ENCODE measurements at regions not wholly inside any gene's neighbourhood (a gene's known extent, or its start where the extent isn't known, plus 50 kb on each side); places are given as distances from the start of the nearest gene placed in this dataset.

DNA sequence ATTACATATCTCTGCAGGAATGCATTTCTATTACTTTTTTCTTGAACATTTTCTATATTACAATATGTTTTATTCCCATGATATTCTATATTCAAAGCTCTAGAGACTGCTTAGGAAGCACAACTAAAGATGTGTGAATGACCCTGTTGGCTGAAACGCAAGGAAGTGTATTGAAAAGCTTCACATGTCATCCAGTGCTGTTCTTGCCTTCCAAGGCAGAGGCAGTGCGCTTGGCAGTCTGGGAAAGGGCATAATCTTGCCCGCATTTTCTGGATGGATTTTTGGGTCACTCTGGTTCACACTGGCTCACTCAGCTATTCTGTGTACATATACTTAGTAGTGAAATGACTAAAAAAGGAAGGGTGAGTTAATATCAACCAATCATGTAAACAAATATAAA is 262.4 kb downstream of the PTPRC start:
- no peaks in the 10 kb centered on the region for H3K4me1 ChIP-seq
- TF ChIP-seq, protein P1, sequence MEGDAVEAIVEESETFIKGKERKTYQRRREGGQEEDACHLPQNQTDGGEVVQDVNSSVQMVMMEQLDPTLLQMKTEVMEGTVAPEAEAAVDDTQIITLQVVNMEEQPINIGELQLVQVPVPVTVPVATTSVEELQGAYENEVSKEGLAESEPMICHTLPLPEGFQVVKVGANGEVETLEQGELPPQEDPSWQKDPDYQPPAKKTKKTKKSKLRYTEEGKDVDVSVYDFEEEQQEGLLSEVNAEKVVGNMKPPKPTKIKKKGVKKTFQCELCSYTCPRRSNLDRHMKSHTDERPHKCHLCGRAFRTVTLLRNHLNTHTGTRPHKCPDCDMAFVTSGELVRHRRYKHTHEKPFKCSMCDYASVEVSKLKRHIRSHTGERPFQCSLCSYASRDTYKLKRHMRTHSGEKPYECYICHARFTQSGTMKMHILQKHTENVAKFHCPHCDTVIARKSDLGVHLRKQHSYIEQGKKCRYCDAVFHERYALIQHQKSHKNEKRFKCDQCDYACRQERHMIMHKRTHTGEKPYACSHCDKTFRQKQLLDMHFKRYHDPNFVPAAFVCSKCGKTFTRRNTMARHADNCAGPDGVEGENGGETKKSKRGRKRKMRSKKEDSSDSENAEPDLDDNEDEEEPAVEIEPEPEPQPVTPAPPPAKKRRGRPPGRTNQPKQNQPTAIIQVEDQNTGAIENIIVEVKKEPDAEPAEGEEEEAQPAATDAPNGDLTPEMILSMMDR (IDR thresholded peaks at IDR 0.05) = no peak
- H3K9ac ChIP-seq (ENCODE audit: low read depth in 2 of 2, low read length in 2 of 2) = no peak overlapping the region
- no peaks in the 10 kb centered on the region for H3K36me3 ChIP-seq
- no peaks in the 10 kb centered on the region for H3K27me3 ChIP-seq
- no peaks in the 10 kb centered on the region for H3K9me3 ChIP-seq
- H3K27ac ChIP-seq = no peak overlapping the region
- no peak for DNase-seq
- intact Hi-C loops (cut with DNase I) = no loop called here
- H3K4me3 ChIP-seq = no peak overlapping the region

DNA sequence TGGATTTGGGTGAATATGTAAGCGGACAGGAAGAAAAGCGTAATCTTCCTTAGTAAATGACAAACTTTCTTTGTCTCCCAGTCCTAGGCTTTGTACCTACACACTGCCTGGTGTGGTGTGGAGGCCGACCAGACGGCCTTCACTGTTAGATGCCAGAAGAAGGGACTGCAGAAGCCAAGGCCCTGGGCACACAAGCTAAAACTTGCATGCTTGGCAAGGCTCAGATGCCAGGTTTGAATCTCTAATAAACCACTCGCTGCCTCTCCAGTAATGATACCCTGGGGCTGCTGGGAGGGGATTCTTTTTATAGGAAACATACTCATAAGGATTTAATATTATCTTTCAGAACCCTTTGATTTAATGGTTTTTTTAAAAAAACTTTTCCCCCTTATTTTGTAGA is 263.8 kb downstream of the PTPRC start:
- Histone ChIP-seq H3K27ac (no peak overlapping the region), H3K4me1 (no peaks in the 10 kb centered on the region), H3K9me3 (no peaks in the 10 kb centered on the region), H3K27me3 (no peaks in the 10 kb centered on the region), H3K36me3 (no peaks in the 10 kb centered on the region), H3K4me3 (no peak overlapping the region), H3K9ac (ENCODE audit: low read depth in 2 of 2, low read length in 2 of 2) (no peak overlapping the region)
- DNase-seq = no peak
- intact Hi-C loops (cut with DNase I) = no loop called here
- TF ChIP-seq, protein P1 (IDR thresholded peaks at IDR 0.05) = no peak

- intact Hi-C loops (cut with DNase I) = no loop called here
- no peaks in the 10 kb centered on the region for H3K9me3 ChIP-seq
- TF ChIP-seq, protein P1 (IDR thresholded peaks at IDR 0.05) = no peak
These were observed 264.4 kb downstream of the PTPRC start for GRCh38 chr1:198903203-198903602.

GRCh38 chr1:198903621-198904020 is 264.8 kb downstream of the PTPRC start:
- Histone ChIP-seq H3K4me1 (no peaks in the 10 kb centered on the region), H3K4me3 (no peak overlapping the region), H3K27ac (no peak overlapping the region), H3K36me3 (no peaks in the 10 kb centered on the region), H3K27me3 (no peaks in the 10 kb centered on the region), H3K9ac (ENCODE audit: low read depth in 2 of 2, low read length in 2 of 2) (no peak overlapping the region), H3K9me3 (no peaks in the 10 kb centered on the region)
- TF ChIP-seq, protein P1 (IDR thresholded peaks at IDR 0.05) = no peak
- intact Hi-C loops (cut with DNase I) = no loop called here
- no peak for DNase-seq

More at GRCh38 chr1:198903203-198903602, 264.4 kb downstream of the PTPRC start:
- Histone ChIP-seq H3K36me3 (no peaks in the 10 kb centered on the region), H3K27me3 (no peaks in the 10 kb centered on the region), H3K9ac (ENCODE audit: low read depth in 2 of 2, low read length in 2 of 2) (no peak overlapping the region), H3K27ac (no peak overlapping the region), H3K4me3 (no peak overlapping the region), H3K4me1 (no peaks in the 10 kb centered on the region)
- DNase-seq = no peak

- no peak overlapping the region for H3K27ac ChIP-seq
- DNase-seq = no peak
- no peaks in the 10 kb centered on the region for H3K27me3 ChIP-seq
- no peak overlapping the region for H3K9ac ChIP-seq (ENCODE audit: low read depth in 2 of 2, low read length in 2 of 2)
- H3K36me3 ChIP-seq = no peaks in the 10 kb centered on the region
- intact Hi-C loops (cut with DNase I) = no loop called here
- no peaks in the 10 kb centered on the region for H3K4me1 ChIP-seq
- H3K9me3 ChIP-seq = no peaks in the 10 kb centered on the region
- TF ChIP-seq, protein P1 (IDR thresholded peaks at IDR 0.05) = no peak
- no peak overlapping the region for H3K4me3 ChIP-seq
These were observed 265.5 kb downstream of the PTPRC start for GRCh38 chr1:198904321-198904720.

Data from colonic mucosa (tissue), 4 donors.